IMR-90 (cell line): ENCODE measurements at regions not wholly inside any gene's neighbourhood (a gene's known extent, or its start where the extent isn't known, plus 50 kb on each side); places are given as distances from the start of the nearest gene placed in this dataset.

Experiments
- ATAC-seq: fragments of 200-7000 bp; cut with Tn5 transposase; 2 replicates; pipeline ENCODE4 v1.9.1; 2020; ENCODE audit warnings: low read depth, mild to moderate bottlenecking, moderate library complexity
- BruUV-seq: library from RNA; stranded (reverse); fragments of 400-500 nt; replicated peaks from 2 replicates; lab custom pipeline; 2021; lab: Mats Ljungman, UMichigan
- CTCF ChIA-PET: fragments of 300-600 bp; formaldehyde crosslinking; extraction: SDS; loops from one replicate; lab custom pipeline; 2021; ENCODE audit warnings: antibody characterized with exemption; lab: Yijun Ruan, JAX
- POLR2A ChIA-PET: fragments of 300-600 bp; sonication (Branson Sonifier 250); formaldehyde crosslinking; loops from one replicate; lab custom pipeline; 2022; ENCODE audit warnings: antibody characterized with exemption; ENCODE audit not compliant: unreplicated experiment; lab: Charles Lee
- DNase-seq: peaks from one replicate; pipeline ENCODE4 v3.0.0; 2013
- H2AFZ ChIP-seq: replicated peaks from 2 replicates; pipeline ENCODE3; 2013; ENCODE audit warnings: low read length, mild to moderate bottlenecking; ENCODE audit not compliant: poor library complexity
- H2AK5ac ChIP-seq: 2 replicates; pipeline ENCODE4 v1.6.1; 2013; ENCODE audit warnings: low read depth, low read length, inconsistent platforms
- H2AK9ac ChIP-seq: replicated peaks from 2 replicates; pipeline ENCODE3; 2013; ENCODE audit warnings: mild to moderate bottlenecking, low read depth, low read length, moderate library complexity; ENCODE audit not compliant: poor library complexity
- H2BK120ac ChIP-seq: 2 replicates; pipeline ENCODE4 v1.6.1; 2013; ENCODE audit warnings: low read depth, low read length, inconsistent platforms
- H2BK15ac ChIP-seq: 3 replicates; pipeline ENCODE4 v1.6.1; 2013; ENCODE audit warnings: low read depth, low read length, inconsistent platforms
- H2BK20ac ChIP-seq: 2 replicates; pipeline ENCODE4 v1.6.1; 2013; ENCODE audit warnings: low read depth, mild to moderate bottlenecking, inconsistent platforms, low read length, moderate library complexity
- H2BK5ac ChIP-seq: 2 replicates; pipeline ENCODE4 v1.6.1; 2013; ENCODE audit warnings: mild to moderate bottlenecking, low read depth, low read length, inconsistent platforms; ENCODE audit not compliant: poor library complexity, severe bottlenecking
- H3K14ac ChIP-seq: replicated peaks from 2 replicates; pipeline ENCODE4 v1.6.1; 2013; ENCODE audit warnings: low read depth, low read length, inconsistent platforms
- H3K18ac ChIP-seq: 2 replicates; pipeline ENCODE4 v1.6.1; 2013; ENCODE audit warnings: low read depth, low read length, control low read depth
- H3K23ac ChIP-seq: 2 replicates; pipeline ENCODE4 v1.6.1; 2013; ENCODE audit warnings: low read depth, low read length, inconsistent platforms
- H3K27ac ChIP-seq: 2 replicates; pipeline ENCODE4 v1.5.1; 2013; ENCODE audit warnings: mild to moderate bottlenecking, control low read depth, low read length; ENCODE audit not compliant: insufficient read depth
- H3K27me3 ChIP-seq: 2 replicates; pipeline ENCODE4 v1.6.1; 2013; ENCODE audit warnings: low read length; ENCODE audit not compliant: control insufficient read depth, insufficient read depth
- H3K36me3 ChIP-seq: 2 replicates; pipeline ENCODE4 v1.6.1; 2013; ENCODE audit warnings: low read length, mixed read lengths; ENCODE audit not compliant: control insufficient read depth, insufficient read depth
- H3K4ac ChIP-seq: 2 replicates; pipeline ENCODE4 v1.6.1; 2013; ENCODE audit warnings: low read depth, low read length, inconsistent platforms
- H3K4me1 ChIP-seq: 2 replicates; pipeline ENCODE4 v1.6.1; 2013; ENCODE audit warnings: low read length, mixed read lengths; ENCODE audit not compliant: control insufficient read depth, insufficient read depth
- H3K4me2 ChIP-seq: 2 replicates; pipeline ENCODE4 v1.6.1; 2013; ENCODE audit warnings: low read depth, mild to moderate bottlenecking, control low read depth, low read length, moderate library complexity
- H3K4me3 ChIP-seq: 2 replicates; pipeline ENCODE4 v1.5.1; 2013; ENCODE audit warnings: low read depth, mild to moderate bottlenecking, control low read depth, low read length, moderate library complexity; ENCODE audit not compliant: insufficient read depth
- H3K56ac ChIP-seq: 2 replicates; pipeline ENCODE4 v1.6.1; 2013; ENCODE audit warnings: low read length, inconsistent platforms; ENCODE audit not compliant: insufficient read depth; ENCODE audit errors: extremely low read depth
- H3K79me1 ChIP-seq, 2 experiments: 2 replicates each; pipeline ENCODE4 v1.6.1; 2013; ENCODE audit warnings: low read length in 2 of 2, inconsistent platforms in 1 of 2, low read depth in 1 of 2
- H3K9ac ChIP-seq: 2 replicates; pipeline ENCODE4 v1.6.1; 2013; ENCODE audit warnings: low read depth, low read length, control low read depth
- H3K9me1 ChIP-seq: 2 replicates; pipeline ENCODE4 v1.6.1; 2013; ENCODE audit warnings: low read length, inconsistent platforms; ENCODE audit not compliant: insufficient read depth
- H3K9me3 ChIP-seq: 2 replicates; pipeline ENCODE4 v1.6.1; 2013; ENCODE audit warnings: low read length; ENCODE audit not compliant: control insufficient read depth, insufficient read depth
- H4K20me1 ChIP-seq: 2 replicates; pipeline ENCODE4 v1.6.1; 2013; ENCODE audit warnings: low read length, inconsistent platforms; ENCODE audit not compliant: insufficient read depth
- H4K5ac ChIP-seq: 2 replicates; pipeline ENCODE4 v1.6.1; 2013; ENCODE audit warnings: mild to moderate bottlenecking, low read depth, low read length, control low read depth
- H4K8ac ChIP-seq, 2 experiments: 2 replicates each; pipeline ENCODE4 v1.6.1; 2013; ENCODE audit warnings: low read depth in 2 of 2, low read length in 2 of 2, control low read depth in 1 of 2, inconsistent platforms in 1 of 2
- H4K91ac ChIP-seq: 2 replicates; pipeline ENCODE4 v1.6.1; 2013; ENCODE audit warnings: low read depth, low read length, inconsistent platforms; ENCODE audit not compliant: insufficient read depth
- CEBPB ChIP-seq: IDR thresholded peaks from 2 replicates; pipeline ENCODE4 v1.6.1; 2012; ENCODE audit warnings: low read depth, low read length, improper control_type of control experiment
- WGBS, 2 experiments: methylation state at CpG; one replicate each; pipeline versions ENCODE4 v1.1.5 to v1.1.7; 2013; ENCODE audit warnings: missing lambda C conversion rate in 2 of 2; ENCODE audit not compliant: insufficient read length in 1 of 2; ENCODE audit errors: extremely low coverage in 2 of 2; 5-methylcytosine and 5-hydroxymethylcytosine counted together
- dilution Hi-C: fragments of 300-500 bp; cut with HindIII; formaldehyde crosslinking; loops from one replicate; pipeline ENCODE4 v1.14.3; 2018; ENCODE audit warnings: low sequenced_read_pairs; ENCODE audit not compliant: unreplicated experiment
- in situ Hi-C: fragments of 300-500 bp; cut with MboI; formaldehyde crosslinking; loops from 3 replicates; pipeline ENCODE4 v1.14.3; 2019; ENCODE audit warnings: low sequenced_read_pairs, inconsistent platforms, mixed read lengths
- intact Hi-C: fragments of 100-400 bp; cut with micrococcal nuclease; formaldehyde crosslinking; loops from 2 replicates; pipeline ENCODE4 v1.10.0; 2022

- Histone ChIP-seq H3K27ac (no peak overlapping the region), H3K9me1 (no peaks in the 10 kb centered on the region), H2BK20ac (no peak overlapping the region), H2AFZ (no peak overlapping the region), H4K20me1 (no peaks in the 10 kb centered on the region), H3K9me3 (no peaks in the 10 kb centered on the region), H3K9ac (no peak overlapping the region), H4K5ac (no peak overlapping the region), H2AK5ac (no peak overlapping the region; the same call in 1 of the 2 replicates), H3K4me1 (no peaks in the 10 kb centered on the region), H2AK9ac (no peak overlapping the region), H3K27me3 (no peaks in the 10 kb centered on the region), H3K14ac (no peak overlapping the region), H3K4ac (no peak overlapping the region), H3K18ac (no peak overlapping the region), H3K79me1 (no peaks in the 10 kb centered on the region), H2BK120ac (no peak overlapping the region), H4K8ac (no peak overlapping the region), H3K23ac (no peak overlapping the region), H2BK5ac (no peak overlapping the region), H3K36me3 (no peaks in the 10 kb centered on the region), H3K4me3 (no peak overlapping the region), H3K4me2 (no peak overlapping the region), H3K56ac (no peak overlapping the region), H4K91ac (no peak overlapping the region), H2BK15ac (no peak overlapping the region)
- ChIA-PET CTCF (no interaction called here), POLR2A (no interaction called here)
- no peak for TF ChIP-seq CEBPB
- intact Hi-C loops = no loop called here
- DNase-seq (no peak), ATAC-seq (no peak)
- dilution Hi-C loops = no loop called here
- BruUV-seq = no TSS peak
- no CpG with 5 or more reads among the region's 1 CpG for WGBS, 2 experiments
- in situ Hi-C loops = no loop called here
Measured at GRCh38 chr18:22477222-22477621, 59.5 kb upstream of the CTAGE1 start.
